ENCODE measurements at regions not wholly inside any gene's neighbourhood (a gene's known extent, or its start where the extent isn't known, plus 50 kb on each side); places are given as distances from the start of the nearest gene placed in this dataset.

GRCh38 chr6:1203546-1203945 is 108.4 kb upstream of the FOXQ1 start:
- intact Hi-C loops (cut with DNase I), result no loop called here
- Histone ChIP-seq H3K36me3 (no peaks in the 10 kb centered on the region), H3K27me3 (no peaks in the 10 kb centered on the region), H3K9me3 (no peaks in the 10 kb centered on the region), H3K27ac (no peak overlapping the region), H3K4me1 (ENCODE audit: insufficient read depth) (no peaks in the 10 kb centered on the region), H3K4me3 (no peak overlapping the region)
- WGBS, 3 donors, result 76 to 83% (median 82%) methylated on average over 5 of the region's 5 CpGs
- TF ChIP-seq EP300 (IDR thresholded peaks at IDR 0.05) (no peak), CTCF (IDR thresholded peaks at IDR 0.05) (no peak), POLR2A (IDR thresholded peaks at IDR 0.05) (no peak)
- DNase-seq, result no peak

- WGBS, 3 donors, result 38 to 55% (median 42%) methylated on average over 7 of the region's 7 CpGs
- no peaks in the 10 kb centered on the region for H3K27me3 ChIP-seq
- TF ChIP-seq CTCF (IDR thresholded peaks at IDR 0.05) (no peak), POLR2A (IDR thresholded peaks at IDR 0.05) (no peak), EP300 (IDR thresholded peaks at IDR 0.05) (no peak)
- no peaks in the 10 kb centered on the region for H3K36me3 ChIP-seq
- intact Hi-C loops (cut with DNase I), result no loop called here
- H3K27ac ChIP-seq, result no peak overlapping the region
- no peaks in the 10 kb centered on the region for H3K9me3 ChIP-seq
- H3K4me3 ChIP-seq, result no peak overlapping the region
- no peak for DNase-seq
- no peaks in the 10 kb centered on the region for H3K4me1 ChIP-seq (ENCODE audit: insufficient read depth)
Observed at GRCh38 chr6:1202201-1202600, 109.7 kb upstream of the FOXQ1 start.

GRCh38 chr6:1201547-1202200 is 110.2 kb upstream of the FOXQ1 start:
- Histone ChIP-seq H3K27me3 (no peaks in the 10 kb centered on the region), H3K36me3 (no peaks in the 10 kb centered on the region), H3K9me3 (no peaks in the 10 kb centered on the region), H3K4me3 (no peak overlapping the region), H3K4me1 (ENCODE audit: insufficient read depth) (no peaks in the 10 kb centered on the region), H3K27ac (no peak overlapping the region)
- WGBS, 3 donors, result 56 to 73% (median 64%) methylated on average over 9 of the region's 9 CpGs
- no peak for DNase-seq
- intact Hi-C loops (cut with DNase I), result no loop called here
- no peak for TF ChIP-seq POLR2A (IDR thresholded peaks at IDR 0.05)
- TF ChIP-seq EP300 (IDR thresholded peaks at IDR 0.05), result no peak
- TF ChIP-seq CTCF (IDR thresholded peaks at IDR 0.05), result no peak

GRCh38 chr6:1200409-1201101 is 111.3 kb upstream of the FOXQ1 start:
- H3K4me1 ChIP-seq (ENCODE audit: insufficient read depth), result no peaks in the 10 kb centered on the region
- DNase-seq, result no peak
- H3K27me3 ChIP-seq, result no peaks in the 10 kb centered on the region
- TF ChIP-seq EP300 (IDR thresholded peaks at IDR 0.05) (no peak), POLR2A (IDR thresholded peaks at IDR 0.05) (no peak), CTCF (IDR thresholded peaks at IDR 0.05) (no peak)
- intact Hi-C loops (cut with DNase I), result no loop called here
- no peak overlapping the region for H3K4me3 ChIP-seq
- H3K36me3 ChIP-seq, result no peaks in the 10 kb centered on the region
- no peak overlapping the region for H3K27ac ChIP-seq
- no peaks in the 10 kb centered on the region for H3K9me3 ChIP-seq
- WGBS, 3 donors, result 83 to 85% (median 85%) methylated on average over 15 of the region's 15 CpGs

Measured in ovary (tissue), 7 donors.